HPDE6-E6E7 (cell line): ENCODE measurements at regions not wholly inside any gene's neighbourhood (a gene's known extent, or its start where the extent isn't known, plus 50 kb on each side); places are given as distances from the start of the nearest gene placed in this dataset.
"Not testable (repeated sequence)": the region's sequence is repeated elsewhere in the genome, so short reads cannot be mapped to it uniquely, and the experiment has no call there.

Source experiments
- DNase-seq: peaks from one replicate; pipeline ENCODE4 v3.0.0; 2011; ENCODE audit warnings: missing footprints; ENCODE audit errors: extremely low spot score

- DNase-seq: no peak
Measured at GRCh38 chr1:230591678-230592077, 50.6 kb upstream of the COG2 start.

DNA sequence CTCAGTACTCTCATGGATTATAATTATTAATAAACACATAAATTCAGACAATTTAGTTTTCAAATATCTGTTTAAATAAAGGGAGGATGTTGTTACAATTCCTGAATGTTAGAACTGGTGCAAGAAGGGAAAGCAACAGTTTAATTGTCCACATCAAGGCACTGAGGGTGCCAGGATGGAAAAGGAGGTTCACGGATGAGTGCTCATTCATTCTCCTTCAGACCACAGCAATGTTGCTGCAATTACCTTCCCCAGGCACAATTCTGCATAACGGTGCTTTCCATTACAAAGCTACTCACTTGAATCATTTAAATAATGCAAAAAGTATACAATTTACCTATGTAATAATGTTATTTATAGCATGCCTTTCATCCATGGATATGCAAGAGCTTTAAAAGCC lies 52.3 kb upstream of the COG2 start:
- DNase-seq: no peak

GRCh38 chr1:230588323-230588746 lies 53.9 kb upstream of the COG2 start:
- DNase-seq: no peak

DNA sequence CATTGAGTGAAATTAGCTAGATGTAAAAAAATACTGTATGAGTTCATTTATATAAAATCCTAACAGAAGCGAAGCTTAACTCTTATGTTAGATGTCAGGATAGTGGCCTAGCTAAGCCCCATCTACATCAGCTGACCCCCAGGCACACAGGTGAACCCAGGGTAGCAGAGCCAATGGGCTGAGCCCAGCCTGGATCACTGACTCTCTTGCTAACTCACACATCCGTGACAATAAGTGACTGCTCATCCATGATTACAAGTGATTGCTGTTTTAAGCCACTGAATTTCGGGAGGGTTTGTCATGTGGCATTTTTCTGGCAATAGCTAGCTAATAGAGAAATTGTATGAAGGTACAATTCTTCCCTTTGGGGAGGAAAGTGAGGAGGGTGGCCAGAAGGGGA lies 55.2 kb upstream of the COG2 start:
- DNase-seq: no peak

DNA sequence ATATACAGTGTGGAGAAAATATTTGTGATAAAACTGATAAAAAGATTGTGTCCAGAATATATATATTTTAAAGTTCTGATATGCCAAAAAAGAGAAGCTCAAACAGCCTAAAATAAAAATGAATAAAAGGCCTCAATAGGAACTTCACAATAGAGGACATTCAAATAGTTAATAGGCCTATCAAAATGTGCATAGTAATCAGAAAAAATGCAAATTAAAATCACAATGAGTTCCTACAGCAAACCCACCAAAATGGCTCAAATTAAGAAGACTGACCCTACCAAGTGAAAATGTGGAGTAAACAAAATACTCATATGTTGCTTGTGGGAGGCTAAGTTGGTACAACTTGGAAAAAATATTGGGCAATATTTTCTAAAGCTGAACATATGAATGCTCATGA lies 57.6 kb upstream of the COG2 start:
- DNase-seq: no peak

- DNase-seq: no peak
Measured at GRCh38 chr1:230581446-230582079, 60.7 kb upstream of the COG2 start.

DNA sequence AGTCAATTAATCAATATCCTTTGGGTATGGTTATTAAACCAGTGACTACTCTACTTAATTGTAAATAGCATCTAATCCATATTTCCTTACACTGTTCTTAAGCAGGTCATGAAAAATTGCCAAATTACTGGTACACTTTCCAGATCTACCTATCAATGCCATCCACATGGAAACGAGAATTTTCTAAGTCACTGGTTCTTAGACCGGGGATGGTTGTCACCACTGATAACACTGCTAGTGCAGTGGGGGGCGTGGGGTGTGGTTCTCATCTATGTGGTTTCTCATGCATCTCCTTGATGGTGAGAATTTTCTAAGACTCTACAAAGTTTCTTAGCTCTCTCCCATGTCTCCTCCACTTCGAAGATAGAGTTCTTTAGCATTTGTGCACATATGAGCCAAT lies 63.7 kb upstream of the COG2 start:
- DNase-seq: no peak

DNA sequence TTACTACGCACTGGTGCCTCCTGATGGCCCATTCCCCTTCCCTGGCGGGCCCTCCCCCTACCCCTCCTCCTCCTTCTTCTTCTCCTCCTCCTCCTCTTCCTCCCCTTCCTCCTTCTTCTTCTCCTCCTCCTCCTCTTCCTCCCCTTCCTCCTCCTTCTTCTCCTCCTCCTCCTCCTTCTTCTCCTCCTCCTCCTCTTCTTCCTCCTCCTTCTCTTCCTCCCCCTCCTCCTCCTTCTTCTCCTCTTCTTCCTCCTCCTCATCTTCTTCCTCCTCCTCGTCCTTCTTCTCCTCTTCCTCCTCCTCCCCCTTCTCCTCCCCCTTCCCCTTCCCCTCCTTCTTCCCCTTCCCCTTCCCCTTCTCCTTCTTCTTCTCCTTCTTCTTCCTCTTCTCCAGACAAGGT lies 64.7 kb upstream of the COG2 start:
- DNase-seq: no peak

DNA sequence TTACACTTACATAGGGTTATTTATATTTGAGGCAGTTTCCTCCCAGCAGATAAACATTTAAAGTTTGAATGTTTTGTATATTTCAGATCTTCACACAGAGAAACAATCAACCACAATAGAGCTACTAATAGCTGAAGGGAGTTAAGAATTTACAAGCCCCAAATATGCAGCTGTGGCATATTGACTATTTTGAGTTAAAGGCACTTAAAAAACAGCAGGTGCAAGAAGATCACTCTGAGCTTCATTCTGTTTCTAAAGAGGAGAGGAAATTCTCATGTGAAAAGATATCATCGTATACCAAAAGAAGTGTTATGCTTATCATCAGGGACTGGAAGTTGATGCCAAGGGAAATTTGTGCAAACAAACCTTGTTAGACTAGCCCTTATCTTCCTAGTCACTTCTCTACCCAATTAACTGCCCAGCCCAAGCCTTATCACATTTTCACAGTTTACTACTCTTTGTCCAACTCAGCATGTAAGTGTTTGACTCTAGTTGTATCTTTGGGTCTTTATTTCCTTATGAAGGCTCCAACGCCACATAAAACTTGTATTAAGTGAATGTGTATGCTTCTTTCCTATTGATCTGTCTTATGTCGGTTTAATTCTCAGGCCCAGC lies 66.3 kb upstream of the COG2 start:
- no peak for DNase-seq

DNA sequence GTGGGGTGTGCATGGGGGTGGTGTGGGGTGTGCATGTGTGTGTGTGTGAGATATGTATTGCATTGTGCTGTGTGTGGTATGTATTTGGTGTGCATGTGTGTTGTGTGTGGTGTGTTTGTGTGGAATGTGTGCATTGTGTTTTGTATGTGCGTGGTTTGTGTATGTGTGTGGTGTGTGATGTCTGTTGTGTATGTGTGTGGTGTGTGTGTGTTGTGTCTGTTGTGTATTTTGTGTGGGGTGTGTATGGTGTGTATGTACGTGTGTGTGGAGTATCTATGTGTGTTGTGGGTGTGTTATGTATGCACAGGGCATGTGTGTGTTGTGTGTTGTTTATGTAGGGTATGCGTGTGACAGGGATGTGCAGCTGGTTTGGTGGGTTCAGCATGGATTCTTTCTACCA lies 67.8 kb upstream of the COG2 start:
- DNase-seq: no peak

DNA sequence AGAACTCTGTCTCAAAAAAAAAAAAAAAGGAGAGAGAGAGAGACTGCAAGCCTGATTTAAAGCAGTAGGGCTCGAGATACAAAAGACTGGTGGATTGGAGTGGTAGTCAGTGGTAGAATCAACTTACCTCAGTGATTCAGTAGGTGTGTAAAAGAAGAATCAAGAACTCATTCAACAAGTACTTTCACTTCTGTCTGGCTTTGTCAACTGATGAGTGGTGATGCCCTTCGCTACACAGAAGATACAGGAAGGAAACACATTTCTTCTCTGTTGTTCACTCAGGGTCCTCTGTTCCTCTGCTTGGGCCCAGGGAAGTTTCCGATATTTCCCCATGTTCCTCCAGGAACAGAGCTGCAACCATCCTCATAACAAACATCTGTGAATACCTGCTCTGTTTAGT lies 68.6 kb upstream of the COG2 start:
- DNase-seq: no peak

- no peak for DNase-seq
Measured at GRCh38 chr1:230572121-230573105, 69.9 kb upstream of the COG2 start.

- no peak for DNase-seq
Measured at GRCh38 chr1:230570724-230571360, 71.4 kb upstream of the COG2 start.

- no peak for DNase-seq
Measured at GRCh38 chr1:230569201-230569600, 73.1 kb upstream of the COG2 start.

DNA sequence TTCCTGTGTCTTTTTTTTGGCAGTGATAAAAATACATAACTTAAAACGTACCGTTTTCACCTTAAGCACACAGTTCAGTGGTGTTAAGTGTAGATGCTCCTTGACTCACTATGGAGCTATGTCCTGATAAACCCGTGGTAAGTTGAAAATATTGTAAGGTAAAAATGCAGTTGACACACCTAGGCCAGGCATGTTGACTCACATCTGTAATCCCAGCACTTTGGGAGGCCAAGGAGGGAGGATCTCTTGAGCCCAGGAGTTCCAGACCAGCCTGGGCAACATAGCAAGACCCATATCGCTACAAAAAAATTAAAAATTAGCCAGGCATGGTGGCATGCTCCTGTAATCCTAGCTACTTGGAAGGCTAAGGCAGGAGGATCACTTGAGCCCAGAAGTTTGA lies 73.6 kb upstream of the COG2 start:
- DNase-seq: no peak

DNA sequence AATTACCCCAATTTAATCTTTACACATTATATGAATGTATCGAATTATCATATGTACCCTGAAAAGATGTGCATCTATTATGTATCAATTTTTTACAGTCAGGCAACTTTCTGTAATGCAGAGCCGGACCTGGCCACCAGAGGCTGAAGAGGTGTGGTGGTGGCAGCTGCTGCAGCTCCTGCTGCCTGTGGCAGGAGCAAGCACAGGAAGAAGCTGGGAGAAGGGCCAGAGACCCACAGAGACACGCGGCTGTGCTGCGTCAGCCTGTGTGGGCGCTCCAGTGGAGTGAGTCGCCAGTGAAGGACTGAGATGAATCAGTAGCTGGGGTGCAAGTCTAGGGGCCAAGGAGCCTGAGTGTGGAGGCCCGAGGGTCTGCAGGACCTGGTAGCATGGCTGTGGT lies 74.3 kb upstream of the COG2 start:
- peak; percentile 47 for DNase-seq

DNA sequence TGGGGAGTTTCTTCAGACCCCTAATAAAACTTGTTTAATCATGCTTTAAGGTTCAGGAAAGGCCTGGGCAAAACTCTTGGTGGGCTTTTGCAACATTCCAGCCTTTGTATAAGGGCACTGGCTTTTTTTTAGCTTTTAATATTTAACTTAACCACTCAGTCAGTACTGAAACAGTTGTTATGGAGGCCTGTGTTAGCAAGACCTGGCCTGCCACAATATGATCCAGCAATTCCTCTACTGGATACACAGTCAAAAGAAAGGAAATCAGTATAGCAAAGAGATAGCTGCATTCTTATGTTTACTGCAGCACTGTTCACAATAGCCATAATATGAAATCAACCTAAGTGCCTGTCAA lies 75.1 kb upstream of the COG2 start:
- no peak for DNase-seq

DNA sequence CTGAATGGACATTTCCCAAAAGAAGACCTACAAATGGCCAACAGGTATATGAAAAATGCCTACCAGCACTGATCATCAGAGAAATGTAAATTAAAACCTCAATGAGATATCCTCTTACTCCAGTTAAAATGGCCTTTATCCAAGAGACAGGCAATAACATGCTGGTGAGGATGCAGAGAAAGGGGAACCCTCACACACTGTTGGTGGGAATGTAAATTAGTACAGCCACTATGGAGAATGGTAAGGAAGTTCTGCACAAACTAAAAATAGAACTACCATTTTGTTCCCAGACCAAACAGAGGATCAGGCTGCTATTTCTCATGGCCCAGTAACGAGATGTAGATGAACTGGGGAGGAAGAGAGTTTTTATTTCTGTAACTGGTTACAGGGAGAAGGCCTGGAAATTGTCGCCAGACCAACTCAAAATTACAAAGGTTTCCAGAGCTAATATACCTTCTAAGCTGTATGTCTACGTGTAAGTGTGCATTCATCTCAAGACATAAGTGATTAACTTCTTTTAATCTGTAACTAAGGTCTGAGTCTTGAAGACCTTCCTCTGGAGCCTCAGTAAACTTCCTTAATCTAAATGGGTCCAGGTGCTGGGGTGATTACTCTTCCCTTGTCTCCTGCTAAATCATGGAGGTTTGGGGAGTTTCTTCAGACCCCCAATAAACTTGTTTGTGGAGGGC lies 75.6 kb upstream of the COG2 start:
- DNase-seq: not testable (repeated sequence)

- DNase-seq: no peak
Measured at GRCh38 chr1:230565141-230565540, 77.1 kb upstream of the COG2 start.

DNA sequence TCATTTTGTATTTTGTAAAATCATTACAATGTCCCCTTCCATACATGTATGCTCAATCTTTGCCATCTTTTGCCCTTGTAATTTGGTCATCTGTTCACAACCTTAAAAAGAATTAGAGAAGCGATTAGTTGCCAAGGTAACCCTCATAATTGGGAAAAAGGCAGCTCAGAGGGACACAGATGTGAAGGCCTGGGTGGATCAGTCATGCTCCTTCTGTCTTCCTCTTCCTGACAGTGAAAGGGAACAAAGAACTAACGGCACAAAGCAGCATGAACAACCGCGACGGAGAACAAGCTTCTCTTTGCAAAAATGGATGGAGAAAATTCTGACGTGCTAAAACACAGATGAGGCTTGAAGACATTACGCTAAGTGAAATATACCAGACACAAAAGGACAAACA lies 78.7 kb upstream of the COG2 start:
- no peak for DNase-seq

DNA sequence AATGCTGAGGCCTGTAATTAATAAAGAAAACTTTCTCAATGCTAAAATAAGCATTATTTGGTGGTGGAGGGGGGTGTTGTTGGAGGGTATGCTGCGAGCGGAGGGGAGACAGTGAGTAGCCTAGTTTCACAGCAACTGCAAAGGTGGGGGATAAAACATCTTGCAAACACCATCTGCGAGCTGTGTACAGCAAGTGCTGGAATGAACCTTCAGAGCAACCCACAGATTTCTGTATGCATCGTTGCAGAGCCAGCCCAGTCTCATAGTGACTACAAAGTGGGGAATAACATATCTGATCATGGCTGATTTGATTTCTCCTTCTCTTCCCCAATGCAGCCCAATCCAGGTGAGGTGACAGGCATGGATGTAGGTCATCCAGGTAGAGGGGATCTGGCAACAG lies 80.7 kb upstream of the COG2 start:
- no peak for DNase-seq

DNA sequence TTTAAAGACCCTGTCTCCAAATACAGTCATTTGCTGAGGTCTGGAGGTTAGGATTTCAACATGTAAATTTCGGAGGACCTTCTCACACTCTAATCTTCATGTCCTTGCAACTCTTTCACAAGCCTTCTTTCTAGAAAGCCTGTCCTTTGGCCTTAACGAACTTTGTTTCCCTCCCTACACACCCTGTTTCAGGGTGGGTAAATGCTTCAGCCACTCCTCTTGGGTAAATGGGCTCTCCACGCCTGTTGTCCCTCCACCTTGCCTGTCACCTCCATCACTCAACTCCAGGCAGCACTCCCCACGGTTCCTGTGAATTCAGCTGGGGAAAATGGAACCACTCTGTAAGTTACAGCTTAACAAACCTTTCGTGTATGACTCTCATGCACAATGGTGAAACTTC lies 84.0 kb upstream of the COG2 start:
- DNase-seq: no peak
